Activated CD4-positive, alpha-beta T cell treated with anti-CD3 and anti-CD28 coated beads, Interleukin-2, amount 50 U/mL, for 16 hours (primary cell): ENCODE measurements at regions not wholly inside any gene's neighbourhood (a gene's known extent, or its start where the extent isn't known, plus 50 kb on each side); places are given as distances from the start of the nearest gene placed in this dataset.
"Not testable (repeated sequence)": the region's sequence is repeated elsewhere in the genome, so short reads cannot be mapped to it uniquely, and the experiment has no call there.

ENCODE experiments used
- DNase-seq: peaks from one replicate; pipeline ENCODE4 v3.0.0-alpha.2; 2020

- no peak for DNase-seq
Observed at GRCh38 chr7:116384936-116385635, 114.5 kb upstream of the CAV2 start.

GRCh38 chr7:116386674-116387073 lies 112.9 kb upstream of the CAV2 start:
- DNase-seq = no peak

- DNase-seq = no peak
Observed at GRCh38 chr7:116390363-116390762, 109.2 kb upstream of the CAV2 start.

GRCh38 chr7:116392806-116393205 lies 106.7 kb upstream of the CAV2 start:
- no peak for DNase-seq

- DNase-seq = no peak
Observed at GRCh38 chr7:116393654-116394053, 105.9 kb upstream of the CAV2 start.

GRCh38 chr7:116394106-116394505 lies 105.4 kb upstream of the CAV2 start:
- no peak for DNase-seq

- DNase-seq = no peak
Observed at GRCh38 chr7:116395141-116395791, 104.3 kb upstream of the CAV2 start.

GRCh38 chr7:116398672-116399071 lies 100.9 kb upstream of the CAV2 start:
- no peak for DNase-seq

GRCh38 chr7:116399819-116400218 lies 99.7 kb upstream of the CAV2 start:
- DNase-seq = no peak

- DNase-seq = no peak
Observed at GRCh38 chr7:116400522-116400921, 99.0 kb upstream of the CAV2 start.

- no peak for DNase-seq
Observed at GRCh38 chr7:116401711-116402110, 97.8 kb upstream of the CAV2 start.

GRCh38 chr7:116403265-116403664 lies 96.3 kb upstream of the CAV2 start:
- DNase-seq = no peak

- no peak for DNase-seq
Observed at GRCh38 chr7:116404389-116404788, 95.1 kb upstream of the CAV2 start.

GRCh38 chr7:116405810-116406209 lies 93.7 kb upstream of the CAV2 start:
- DNase-seq = no peak

- no peak for DNase-seq
Observed at GRCh38 chr7:116407165-116407564, 92.4 kb upstream of the CAV2 start.

GRCh38 chr7:116408166-116408565 lies 91.4 kb upstream of the CAV2 start:
- DNase-seq = no peak

- not testable (repeated sequence) for DNase-seq
Observed at GRCh38 chr7:116408831-116409453, 90.6 kb upstream of the CAV2 start.

- DNase-seq = not testable (repeated sequence)
Observed at GRCh38 chr7:116410694-116411093, 88.8 kb upstream of the CAV2 start.

- DNase-seq = no peak
Observed at GRCh38 chr7:116417593-116418345, 81.8 kb upstream of the CAV2 start.

- DNase-seq = no peak
Observed at GRCh38 chr7:116418524-116418923, 81.0 kb upstream of the CAV2 start.

GRCh38 chr7:116420003-116420402 lies 79.5 kb upstream of the CAV2 start:
- DNase-seq = no peak

GRCh38 chr7:116421298-116421697 lies 78.2 kb upstream of the CAV2 start:
- DNase-seq = no peak

- no peak for DNase-seq
Observed at GRCh38 chr7:116422683-116423082, 76.9 kb upstream of the CAV2 start.

GRCh38 chr7:116423499-116423898 lies 76.0 kb upstream of the CAV2 start:
- DNase-seq = no peak
